ENCODE measurements at regions not wholly inside any gene's neighbourhood (a gene's known extent, or its start where the extent isn't known, plus 50 kb on each side); places are given as distances from the start of the nearest gene placed in this dataset.
"Not testable (repeated sequence)": the region's sequence is repeated elsewhere in the genome, so short reads cannot be mapped to it uniquely, and the experiment has no call there.

DNA sequence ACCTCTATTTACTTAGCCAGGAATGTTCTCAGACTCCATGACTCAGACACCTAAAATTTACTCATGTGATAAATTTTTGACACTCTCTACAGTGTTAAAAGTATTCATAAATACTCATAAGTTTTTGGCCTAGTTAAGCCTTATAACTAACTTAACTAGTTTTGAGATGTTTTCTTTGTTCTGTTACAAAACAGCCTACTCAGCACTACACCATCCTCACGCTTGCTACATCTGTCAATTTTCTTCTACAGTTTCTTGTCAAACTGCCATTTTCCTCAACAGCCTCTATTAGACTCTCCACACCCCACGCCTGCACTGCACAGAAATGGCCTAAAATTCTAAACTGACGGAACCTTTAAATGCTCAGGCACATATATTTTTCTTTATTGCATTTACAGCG lies 195.5 kb downstream of the ANXA1 start:
- no peak for DNase-seq

DNA sequence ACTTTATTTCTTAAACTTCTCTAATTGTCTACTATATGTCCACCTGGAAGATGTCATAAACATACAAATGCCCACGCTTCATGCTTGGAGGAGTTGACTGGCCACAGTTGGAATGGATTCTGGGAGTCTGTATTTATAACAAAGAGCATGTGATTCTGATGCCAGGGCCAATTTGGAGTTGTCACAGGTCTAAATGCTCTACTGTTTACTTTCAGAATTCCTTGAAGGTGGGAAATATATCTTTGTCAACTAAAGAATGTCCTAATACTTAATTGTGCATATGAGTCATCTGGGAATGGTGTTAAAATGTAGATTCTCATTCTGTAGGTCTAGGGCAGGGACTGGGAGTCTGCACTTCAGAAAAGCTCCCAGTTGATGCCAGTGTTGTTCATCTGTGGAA lies 196.1 kb downstream of the ANXA1 start:
- DNase-seq = no peak

DNA sequence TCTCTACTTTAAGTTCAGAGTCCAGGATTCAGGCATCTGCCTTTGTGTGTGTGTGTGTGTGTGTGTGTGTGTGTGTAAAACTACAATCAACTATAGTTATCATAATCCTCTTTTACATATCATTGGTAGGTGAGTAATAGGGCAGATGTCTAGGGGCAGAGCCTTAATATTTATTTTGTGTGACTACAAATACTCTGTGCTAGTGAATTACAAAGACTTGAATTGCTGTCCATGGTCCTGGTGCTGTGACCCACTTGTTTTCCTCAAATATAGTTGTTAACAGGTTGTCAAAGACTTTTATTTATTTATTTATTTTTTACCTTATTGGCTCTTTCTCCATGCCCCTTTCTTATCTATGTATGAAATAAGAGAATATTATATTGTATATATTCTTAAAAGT lies 196.8 kb downstream of the ANXA1 start:
- DNase-seq = peak; percentile 19

DNA sequence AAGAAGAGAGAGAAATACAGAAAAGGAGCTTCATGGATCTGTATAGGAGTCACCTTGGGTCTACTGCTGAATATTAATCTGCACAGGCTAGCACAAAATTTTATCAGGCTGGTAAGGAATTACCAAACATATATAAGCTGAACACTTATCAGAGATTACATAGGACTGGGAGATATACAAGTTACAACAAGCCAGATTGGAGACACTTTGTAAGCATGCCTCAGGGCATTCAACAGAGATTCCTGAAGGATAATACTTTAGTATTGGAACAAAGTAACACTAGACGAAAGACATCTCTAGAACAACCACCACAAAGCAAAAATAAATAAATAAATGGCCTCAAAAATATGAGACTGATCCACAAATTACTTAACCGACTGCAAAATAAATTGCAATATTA lies 197.8 kb downstream of the ANXA1 start:
- no peak for DNase-seq

DNA sequence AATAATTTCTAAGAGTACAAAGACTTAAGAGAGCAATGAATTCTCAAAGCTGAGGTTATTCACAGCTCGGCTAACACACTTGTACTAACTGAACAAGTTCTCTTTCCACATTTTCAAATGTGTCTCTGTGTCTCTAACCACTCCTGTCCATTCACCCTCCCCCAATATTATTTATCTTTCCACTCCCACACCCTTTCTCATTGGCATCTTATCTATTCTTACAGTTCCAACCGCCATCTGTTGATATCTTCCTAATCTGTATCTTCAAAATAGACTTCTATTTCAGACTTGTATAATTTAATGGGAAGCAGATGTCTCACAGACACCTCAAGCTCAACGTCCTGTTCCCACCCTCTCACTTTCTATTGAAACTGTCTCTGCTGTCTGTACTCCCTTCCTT lies 205.9 kb downstream of the ANXA1 start:
- peak; percentile 87 for DNase-seq

DNA sequence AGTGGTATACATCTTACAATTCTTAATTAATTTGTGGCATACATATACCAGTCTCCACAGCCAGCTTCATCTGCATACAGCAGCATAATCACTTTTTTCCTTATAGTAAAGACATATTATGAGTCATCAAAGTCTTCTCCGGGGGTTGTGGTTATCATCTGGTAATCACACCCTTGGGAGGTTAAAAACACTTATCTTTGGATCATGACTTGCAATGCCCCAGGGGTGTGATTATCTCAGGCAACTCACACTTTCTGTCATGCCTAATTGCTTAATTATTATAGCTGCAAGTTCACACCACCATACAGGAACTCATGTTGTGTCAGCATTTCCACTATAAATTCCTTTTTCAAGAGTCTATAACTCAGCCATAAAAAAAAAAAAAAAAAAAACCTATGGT lies 218.4 kb downstream of the ANXA1 start:
- DNase-seq = peak; percentile 86

DNA sequence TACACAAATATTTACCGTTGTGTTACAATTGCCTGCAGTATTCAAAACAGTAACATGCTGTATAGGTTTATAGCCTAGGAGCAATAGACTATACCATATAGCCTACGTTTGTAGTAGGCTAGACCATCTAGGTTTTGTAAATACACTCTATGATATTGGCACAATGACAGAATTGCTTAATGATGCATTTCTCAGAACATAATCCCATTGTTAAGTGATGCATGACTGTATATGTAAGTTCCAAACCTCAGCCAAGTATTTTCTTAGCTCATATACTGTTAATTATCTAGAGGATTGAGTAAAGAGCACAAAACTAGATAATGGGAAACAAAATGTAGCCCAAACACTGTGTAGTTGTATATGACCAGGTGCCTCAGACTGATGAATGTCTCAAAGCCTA lies 220.1 kb downstream of the ANXA1 start:
- no peak for DNase-seq

DNA sequence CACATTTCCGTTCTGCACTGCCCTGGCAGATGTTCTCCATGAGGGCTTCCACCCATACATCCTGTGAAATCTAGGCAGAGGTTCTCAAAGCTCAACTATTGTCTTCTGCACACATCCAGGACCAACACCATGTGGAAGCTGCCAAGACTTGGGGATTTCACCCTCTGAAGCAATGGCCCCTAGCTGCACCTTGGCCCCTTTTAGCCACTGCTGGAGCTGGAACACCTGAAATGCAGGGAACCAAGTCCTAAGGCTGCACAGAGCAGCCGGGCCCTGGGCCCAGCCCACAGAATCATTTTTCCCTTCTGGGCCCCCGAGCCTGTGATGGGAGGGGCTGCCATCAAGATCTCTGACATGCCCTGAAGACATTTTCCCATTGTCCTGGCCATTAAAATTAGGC lies 228.7 kb downstream of the ANXA1 start:
- no peak for DNase-seq

DNA sequence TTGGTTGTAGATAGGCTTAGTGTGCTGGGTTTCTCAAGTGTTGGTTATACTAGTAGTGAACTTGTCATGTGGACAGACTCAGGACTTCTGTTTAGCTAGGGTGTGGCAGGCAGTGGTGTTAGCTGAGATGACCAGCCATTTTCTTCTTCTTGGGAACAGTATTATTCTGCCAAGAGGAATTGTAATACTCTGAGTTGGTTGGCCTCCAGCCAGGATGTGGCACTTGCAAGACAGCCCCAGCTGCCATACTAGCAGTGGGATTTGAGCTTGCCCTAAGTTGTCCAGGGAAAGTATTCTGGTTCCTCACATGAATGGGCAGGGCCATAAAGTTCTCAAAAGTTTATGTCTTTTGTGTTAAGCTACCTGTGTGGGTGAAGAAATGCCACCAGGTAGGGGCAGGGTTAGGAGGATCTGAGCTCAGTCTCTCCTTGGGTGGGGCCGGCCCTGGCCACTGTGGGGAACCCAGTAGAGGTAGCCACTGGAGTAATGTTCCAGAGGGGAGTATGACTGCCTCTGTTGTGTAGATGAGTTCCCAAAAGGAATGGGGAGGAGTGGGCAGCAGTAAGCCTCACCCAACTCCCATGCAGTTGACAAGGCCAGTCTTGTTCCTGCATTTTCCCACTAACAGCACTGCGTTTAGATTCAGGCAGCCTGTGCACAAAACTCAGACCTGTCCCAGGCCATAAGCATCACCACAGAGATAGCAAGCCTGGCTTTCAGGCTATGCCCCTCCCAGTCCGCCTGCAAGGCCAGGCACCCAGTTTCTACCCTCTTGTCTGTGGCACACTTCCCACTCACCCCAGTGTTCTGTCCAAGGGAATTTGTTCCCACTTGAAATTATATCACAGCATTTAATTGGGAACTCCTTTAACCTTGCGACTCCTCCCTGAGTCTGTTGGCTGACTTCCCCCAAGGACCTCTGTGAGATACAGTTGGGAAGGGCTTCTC lies 250.7 kb downstream of the ANXA1 start:
- DNase-seq = no peak

DNA sequence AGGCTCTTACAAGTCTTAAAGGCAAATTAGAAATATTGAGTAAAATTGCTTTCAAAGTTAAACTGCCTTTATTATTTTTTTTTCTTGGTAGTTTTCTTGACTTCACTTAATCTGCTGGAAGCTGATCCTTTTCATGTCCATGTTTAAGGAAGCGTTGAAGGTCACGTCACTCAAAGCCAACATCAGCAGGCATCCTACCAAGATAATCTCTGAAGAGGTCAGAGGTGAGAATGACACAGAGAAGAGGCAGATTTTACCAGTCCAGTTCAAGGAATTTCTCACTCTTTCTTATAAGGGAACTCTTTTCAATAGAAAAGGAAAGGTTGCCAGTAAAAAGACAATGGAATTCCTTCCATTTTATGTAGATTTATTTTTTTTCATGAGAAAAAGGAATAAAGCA lies 259.8 kb downstream of the ANXA1 start:
- peak; percentile 9 for DNase-seq

DNA sequence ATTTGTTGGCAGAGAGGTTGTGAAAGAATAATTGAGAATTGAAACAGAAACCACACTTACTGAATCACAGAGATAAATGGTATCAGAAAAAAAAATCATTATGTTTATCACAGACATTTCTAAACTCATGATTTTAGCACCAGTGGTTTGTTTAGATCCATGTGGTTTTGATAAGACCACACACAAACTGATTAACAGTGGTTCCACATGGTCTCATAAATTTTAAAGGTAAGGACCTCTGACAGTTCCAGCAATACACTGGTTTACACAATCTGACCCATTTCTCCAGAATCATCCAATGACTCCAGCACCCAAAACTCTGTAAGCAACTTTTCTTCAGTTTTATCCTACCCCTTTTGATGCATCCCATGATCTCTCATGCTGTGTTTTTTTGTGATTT lies 261.2 kb downstream of the ANXA1 start:
- peak; percentile 52 for DNase-seq

DNA sequence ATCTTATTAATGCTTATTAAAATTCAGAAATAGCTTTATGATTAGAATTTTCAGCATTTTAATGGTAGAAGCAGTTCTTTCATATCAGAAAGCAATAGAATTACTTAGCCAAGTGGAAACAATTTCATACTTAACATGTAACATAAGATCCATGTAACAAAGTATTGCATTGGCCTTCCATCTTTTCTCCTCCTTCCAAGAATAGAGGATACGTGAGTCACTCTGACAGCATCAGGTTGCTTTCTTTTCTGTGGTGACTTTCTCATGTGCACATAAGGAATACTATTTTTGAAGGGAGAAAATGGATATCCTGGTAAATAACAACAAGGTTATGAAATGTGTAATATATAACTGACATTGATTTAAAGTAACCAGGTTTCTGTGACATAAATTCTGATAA lies 272.2 kb downstream of the ANXA1 start:
- DNase-seq = no peak

DNA sequence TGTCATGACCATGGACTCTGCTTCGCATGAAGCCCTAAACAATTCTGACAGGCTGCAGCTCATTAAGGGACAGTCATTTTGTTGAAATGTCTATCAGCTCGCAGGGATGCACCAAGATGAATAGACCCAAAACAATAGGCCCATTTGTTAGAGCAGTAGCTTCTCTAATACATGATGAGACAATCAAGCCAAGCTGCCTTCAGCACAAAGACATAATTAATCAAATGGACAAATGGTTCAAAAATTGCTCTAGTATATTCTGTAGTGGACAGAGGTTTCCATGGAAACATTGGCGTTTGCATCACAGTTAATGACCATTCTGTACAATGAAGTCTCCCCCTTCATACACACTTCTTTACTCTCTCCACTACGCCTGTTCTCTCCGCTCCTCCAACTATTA lies 274.6 kb downstream of the ANXA1 start:
- DNase-seq = no peak

DNA sequence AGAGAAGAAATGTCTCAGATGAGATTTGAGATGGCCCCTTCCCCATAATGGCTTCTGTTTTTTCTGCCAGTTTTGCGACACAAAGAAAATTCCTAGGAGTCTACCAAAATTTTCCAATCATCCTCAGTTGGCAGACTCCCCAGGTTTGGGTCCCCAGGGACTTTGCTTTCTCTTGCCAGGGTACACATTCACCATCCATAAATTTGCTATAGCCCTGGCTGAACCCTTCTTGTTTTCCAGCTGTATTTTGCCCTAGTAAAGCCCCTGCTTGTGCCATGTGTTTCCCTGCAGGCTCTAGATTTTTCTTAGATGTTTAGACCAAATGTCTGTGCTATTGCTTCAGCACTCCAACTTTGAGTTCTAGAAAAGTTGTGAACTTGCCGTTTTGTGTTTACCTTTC lies 283.2 kb downstream of the ANXA1 start:
- no peak for DNase-seq

DNA sequence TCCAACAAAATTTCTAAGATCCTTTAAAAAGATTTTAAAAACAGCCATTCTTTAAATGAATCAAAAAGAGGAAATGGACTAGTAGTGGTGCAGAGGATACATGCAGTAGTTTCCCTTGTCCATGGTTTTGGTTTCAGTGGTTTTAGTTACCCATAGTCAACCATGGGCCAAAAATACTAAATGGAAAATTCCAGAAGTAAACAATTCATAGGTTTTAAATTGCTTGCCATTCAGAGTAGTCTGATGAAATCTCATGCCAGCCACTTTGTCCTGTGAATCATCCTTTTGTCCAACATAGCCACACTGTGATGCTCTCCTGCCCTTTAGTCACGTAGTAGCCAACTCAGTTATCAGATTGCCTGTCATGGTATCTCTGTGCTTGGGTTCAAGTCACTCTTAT lies 286.1 kb downstream of the ANXA1 start:
- DNase-seq = peak; percentile 69

DNA sequence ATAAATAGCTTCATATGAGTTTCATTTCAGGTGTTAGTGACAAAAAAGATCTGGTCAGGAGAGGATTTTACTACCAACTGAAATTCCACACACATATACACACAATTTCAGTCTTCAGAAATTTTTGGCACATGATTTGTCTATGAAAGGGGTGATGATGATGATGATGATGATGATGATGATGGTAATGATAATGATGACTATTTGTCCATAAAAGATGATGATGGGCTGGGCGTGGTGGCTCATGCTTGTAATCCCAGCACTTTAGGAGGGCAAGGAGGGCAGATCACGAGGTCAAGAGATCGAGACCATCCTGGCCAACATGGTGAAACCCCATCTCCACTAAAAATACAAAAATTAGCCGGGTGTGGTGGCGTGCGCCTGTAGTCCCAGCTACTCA lies 288.2 kb downstream of the ANXA1 start:
- DNase-seq = not testable (repeated sequence)

DNA sequence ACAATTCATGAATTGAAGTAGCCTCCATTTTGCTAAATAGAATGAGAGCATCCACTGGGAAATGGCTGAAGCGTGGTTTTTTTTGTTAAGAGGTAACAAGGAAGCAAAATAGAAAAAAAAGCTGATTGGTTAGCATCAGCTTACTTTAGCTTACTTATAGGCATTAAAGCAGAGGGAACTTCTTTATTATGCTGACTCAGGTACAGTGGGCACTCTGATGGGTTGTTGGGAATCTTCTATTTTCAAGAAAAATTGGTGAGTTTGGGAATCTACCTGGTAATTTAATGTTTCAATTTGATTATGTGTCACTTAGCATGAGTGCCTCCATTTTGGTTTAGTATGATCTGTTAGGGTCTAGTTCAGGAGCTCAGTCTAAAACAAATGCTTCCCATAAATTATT lies 289.6 kb downstream of the ANXA1 start:
- no peak for DNase-seq

DNA sequence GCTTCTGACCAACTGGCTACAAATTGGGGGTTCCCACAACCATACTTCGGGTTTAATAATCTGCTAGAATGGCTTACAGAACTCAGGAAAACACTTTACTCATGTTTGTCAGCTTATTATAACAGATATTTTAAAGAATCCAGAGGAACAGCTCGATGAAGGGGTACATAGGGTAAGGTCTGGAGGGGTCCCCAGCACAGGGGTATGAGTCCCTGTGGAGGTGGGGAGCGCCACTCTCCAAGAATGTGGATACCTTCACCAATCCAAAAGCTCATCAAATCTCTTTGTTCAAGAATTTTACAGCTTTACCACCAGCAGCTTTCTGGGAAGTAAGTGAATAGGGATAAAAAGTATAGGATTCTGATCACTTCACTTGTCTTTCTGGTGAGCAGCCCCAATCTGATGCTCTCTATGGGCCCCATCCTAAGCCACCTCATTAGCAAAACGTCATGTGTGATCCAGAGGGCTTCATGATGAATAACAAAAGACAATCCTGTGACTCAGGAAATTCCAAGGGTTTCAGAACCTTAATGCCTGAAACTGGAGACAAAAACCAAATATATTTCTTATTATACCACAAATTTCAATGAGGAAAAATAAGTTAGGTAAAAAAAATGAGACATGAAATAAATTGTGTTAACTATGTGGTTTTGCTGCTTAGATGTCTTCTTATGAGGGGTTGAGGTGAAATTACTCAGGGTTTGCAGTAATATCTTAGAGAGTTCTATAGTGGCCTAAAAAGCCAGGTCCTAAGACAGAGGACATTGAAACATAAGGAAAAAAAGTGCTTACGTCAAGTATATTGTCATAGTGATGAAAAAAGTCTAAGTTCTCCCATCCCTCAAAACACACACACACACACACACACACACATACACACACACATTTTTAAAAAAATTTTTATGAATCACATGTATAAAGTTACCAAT lies 290.5 kb downstream of the ANXA1 start:
- DNase-seq = no peak

DNA sequence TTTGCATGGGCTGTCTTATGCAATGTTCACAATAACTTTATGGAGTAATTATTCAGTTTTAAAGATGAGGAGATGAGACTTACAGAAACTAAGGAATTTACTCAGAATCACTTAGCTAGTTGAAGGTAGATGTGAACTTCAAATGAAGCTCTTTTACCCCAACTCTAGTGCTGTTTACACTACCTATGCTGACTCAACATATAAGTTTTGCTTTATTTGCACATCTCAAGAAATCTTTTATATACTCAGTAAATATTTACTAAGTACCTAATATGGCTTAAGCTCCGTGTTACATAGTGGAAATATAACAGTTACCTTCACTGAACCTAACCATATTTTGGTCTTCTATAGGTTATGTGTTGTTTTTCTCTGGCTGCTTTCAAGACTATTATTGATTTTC lies 293.2 kb downstream of the ANXA1 start:
- no peak for DNase-seq

DNA sequence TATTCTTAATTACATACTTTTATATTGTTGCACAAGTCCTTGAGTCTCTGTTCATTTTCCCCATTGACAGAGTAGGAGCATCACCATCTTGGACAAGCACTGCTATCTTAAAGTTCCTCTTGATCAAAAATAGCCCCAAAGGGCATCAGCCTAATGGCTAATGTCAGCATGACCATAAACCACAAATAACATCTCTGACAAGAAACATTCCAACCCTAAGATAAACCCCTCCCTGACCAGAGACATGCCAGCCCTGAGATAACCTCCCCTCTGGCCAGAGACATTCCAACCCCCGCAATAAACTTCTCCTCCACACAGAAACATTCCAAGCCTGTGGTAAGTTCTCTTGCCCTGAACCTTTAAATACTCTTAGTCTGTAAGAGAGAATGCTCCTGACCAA lies 293.7 kb downstream of the ANXA1 start:
- DNase-seq = peak; percentile 34

DNA sequence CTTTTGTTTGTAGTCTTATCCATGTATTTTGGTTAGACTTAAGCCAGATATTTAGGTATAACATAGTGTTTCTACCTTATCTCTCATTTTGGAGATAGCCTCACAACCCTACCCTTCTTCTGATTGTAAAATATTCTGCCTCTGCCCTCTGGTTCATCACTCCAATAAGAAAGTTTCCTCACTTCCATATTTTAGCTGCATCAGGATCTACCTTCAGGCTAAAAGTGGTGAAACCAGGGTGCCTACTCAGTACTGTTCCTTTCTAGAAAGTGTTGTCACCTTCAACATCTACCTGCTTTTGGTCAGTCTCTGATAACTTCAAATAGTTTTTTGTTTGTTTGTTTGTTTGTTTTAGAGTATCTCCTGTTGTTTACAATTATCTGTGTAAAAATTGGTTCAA lies 294.6 kb downstream of the ANXA1 start:
- no peak for DNase-seq

DNA sequence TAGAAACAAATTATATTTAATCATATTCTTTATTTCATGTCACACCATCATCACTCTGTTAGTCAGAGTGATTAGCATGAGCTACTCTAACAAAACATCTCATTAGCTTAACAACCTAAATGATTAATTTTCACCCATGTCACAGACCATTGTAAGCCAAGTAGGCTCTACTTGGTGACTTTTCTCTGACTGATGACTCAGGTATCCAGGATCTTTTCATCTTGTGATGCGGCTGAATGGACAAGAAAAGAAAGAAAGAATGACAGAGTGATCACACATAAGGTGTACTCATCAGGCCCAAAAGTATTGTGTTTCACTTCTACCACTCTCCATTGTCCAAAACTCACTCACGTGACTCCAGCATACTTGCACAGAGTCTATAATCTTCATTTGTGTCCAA lies 299.3 kb downstream of the ANXA1 start:
- no peak for DNase-seq

DNA sequence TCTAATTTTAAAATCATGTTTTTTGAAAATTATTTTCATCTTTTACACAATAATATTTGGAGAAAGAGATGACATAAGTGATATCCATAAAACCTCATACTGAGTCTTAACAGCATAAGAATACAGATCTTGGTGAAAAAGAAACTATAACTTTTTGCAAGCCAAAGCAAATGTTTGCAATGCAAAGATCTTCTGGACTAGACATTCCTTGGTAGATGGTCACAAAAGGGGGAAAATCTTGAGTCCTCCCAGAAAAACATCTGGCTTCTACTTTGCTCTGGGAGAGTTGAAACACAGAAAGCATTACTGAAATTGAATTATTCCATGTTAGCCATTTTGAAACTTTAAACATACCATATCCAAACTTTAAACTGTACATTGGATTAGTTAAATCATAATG lies 308.2 kb downstream of the ANXA1 start:
- no peak for DNase-seq

DNA sequence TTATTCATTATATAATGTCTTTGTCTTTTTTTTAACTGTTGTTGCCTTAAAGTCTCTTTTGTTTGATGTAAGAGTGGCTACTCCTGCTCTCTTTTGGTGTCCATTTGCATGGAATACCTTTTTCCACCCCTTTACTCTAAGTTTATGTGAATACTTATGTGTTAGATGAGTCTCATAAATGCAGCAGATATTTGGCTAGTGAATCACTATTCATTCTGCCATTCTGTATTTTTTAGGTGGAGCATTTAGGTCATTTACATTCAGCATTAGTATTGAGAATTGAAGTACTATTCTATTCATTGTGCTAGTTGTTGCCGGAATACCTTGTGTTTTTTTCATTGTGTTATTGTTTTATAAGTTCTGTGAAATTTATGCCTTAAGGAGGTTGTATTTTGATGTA lies 317.1 kb downstream of the ANXA1 start:
- no peak for DNase-seq

All from OCI-M1 (cell line).